Right cardiac atrium (tissue), 5 donors: ENCODE measurements at regions not wholly inside any gene's neighbourhood (a gene's known extent, or its start where the extent isn't known, plus 50 kb on each side); places are given as distances from the start of the nearest gene placed in this dataset.
"Not testable (repeated sequence)": the region's sequence is repeated elsewhere in the genome, so short reads cannot be mapped to it uniquely, and the experiment has no call there.

Experiments used
- ATAC-seq, 2 donors: fragments of 200-7000 bp; cut with Tn5 transposase; one replicate each; pipeline versions ENCODE4 v1.8.0 to v1.9.1; 2020; ENCODE audit warnings: moderate library complexity in 2 of 2, mild to moderate bottlenecking in 1 of 2
- DNase-seq, 3 donors: peaks; one replicate each; pipeline ENCODE4 v3.0.0-alpha.2; 2020
- H3K27ac ChIP-seq: one replicate; pipeline ENCODE4 v1.5.1; 2013; ENCODE audit warnings: mild to moderate bottlenecking, low read length, control low read depth, moderate library complexity
- H3K27me3 ChIP-seq: one replicate; pipeline ENCODE4 v1.6.1; 2013; ENCODE audit not compliant: control insufficient read depth, insufficient read depth
- H3K4me1 ChIP-seq: one replicate; pipeline ENCODE4 v1.6.1; 2013; ENCODE audit warnings: low read length; ENCODE audit not compliant: control insufficient read depth, insufficient read depth
- H3K4me3 ChIP-seq: one replicate; pipeline ENCODE4 v1.5.1; 2013; ENCODE audit warnings: low read length, control low read depth
- H3K9me3 ChIP-seq: one replicate; pipeline ENCODE4 v1.6.1; 2013; ENCODE audit warnings: low read length; ENCODE audit not compliant: control insufficient read depth
- WGBS: extraction: QIAGEN DNeasy Blood & Tissue Kit; methylation state at CpG from one replicate; pipeline ENCODE4 v1.1.7; 2013; 5-methylcytosine and 5-hydroxymethylcytosine counted together
- intact Hi-C, 4 donors: fragments of 100-400 bp; cut with DNase I; formaldehyde crosslinking; loops; one replicate each; pipeline versions ENCODE4 v1.11.0 to v1.14.0; 2022 to 2023
- donor health status: healthy with polysubstance abuse.
- donor health status: DM: no; HTN: yes; CAD: no.
- donor health status: DM: no; HTN: no; CAD: no.
- donor health status: DM: no; HTN: yes; CAD: no; lungs with severe emphysema.
- donor health status: DM: yes; HTN: yes; CAD: no.

DNA sequence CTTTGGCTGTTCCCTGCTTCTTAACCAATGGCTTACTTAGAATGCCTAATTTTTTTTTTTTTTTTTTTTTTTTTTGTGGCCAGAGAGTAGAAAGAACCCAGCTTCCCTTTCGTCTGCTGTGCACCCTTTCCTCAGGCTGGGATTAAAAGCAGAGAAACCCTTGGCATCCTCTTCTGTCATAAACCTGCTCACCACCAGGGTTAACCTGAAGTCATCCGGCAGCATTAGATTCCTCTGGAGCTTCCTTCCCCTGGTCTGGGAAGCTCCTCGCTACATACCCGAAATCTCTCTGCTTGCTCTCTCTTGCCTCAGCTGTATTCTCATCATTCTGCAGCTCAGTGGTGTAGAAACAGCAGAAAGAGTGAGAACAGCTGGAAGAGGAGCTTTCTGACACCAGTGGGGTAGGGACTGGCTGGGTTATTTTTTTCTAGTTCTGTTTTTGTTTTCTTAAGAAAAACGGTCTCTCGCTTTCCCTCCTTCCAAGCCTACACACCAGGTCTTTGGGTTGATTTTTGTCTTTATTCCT is 339.0 kb upstream of the MEIS1 start:
- intact Hi-C loops: no loop called here
- no peak overlapping the region for H3K4me3 ChIP-seq
- no peak for ATAC-seq

DNA sequence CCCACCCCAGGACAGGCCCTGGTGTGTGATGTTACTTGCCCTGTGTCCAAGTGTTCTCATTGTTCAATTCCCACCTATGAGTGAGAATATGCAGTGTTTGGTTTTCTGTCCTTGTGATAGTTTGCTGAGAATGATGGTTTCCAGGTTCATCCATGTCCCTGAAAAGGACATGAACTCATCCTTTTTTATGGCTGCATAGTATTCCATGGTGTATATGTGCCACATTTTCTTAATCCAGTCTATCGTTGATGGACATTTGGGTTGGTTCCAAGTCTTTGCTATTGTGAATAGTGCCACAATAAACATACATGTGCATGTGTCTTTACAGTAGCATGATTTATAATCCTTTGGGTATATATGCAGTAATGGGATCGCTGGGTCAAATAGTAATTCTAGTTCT is 340.2 kb upstream of the MEIS1 start:
- ATAC-seq, H3K27ac ChIP-seq, H3K4me1 ChIP-seq, intact Hi-C loops, H3K4me3 ChIP-seq, H3K27me3 ChIP-seq, H3K9me3 ChIP-seq, DNase-seq: not testable (repeated sequence)
- 89% methylated on average over 2 of the region's 2 CpGs for WGBS

More for the DNA sequence above, 339.0 kb upstream of the MEIS1 start:
- H3K4me1 ChIP-seq: no peaks in the 10 kb centered on the region
- WGBS: 53% methylated on average over 6 of the region's 6 CpGs
- no peak overlapping the region for H3K27ac ChIP-seq
- DNase-seq: no peak
- H3K27me3 ChIP-seq: no peaks in the 10 kb centered on the region
- no peaks in the 10 kb centered on the region for H3K9me3 ChIP-seq

DNA sequence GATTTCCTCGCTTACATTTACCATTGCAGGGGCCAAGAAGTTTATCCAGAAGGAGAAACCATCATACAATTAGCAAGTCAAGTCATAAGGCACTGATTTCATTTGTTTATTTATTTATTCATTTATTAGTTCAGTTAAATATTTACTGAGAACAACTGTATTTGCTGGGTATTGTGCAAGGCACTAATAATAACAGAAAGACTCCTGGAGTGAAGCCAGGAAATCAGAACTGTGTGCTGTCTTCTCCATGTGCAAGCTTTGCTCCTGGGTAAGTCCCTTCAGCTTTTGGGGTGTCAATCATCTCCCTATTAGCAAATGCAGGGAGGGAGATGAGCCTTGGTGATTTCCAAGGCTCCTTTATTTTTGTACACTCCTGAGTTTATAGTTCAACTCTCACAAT is 341.6 kb upstream of the MEIS1 start:
- DNase-seq (no peak), ATAC-seq (no peak)
- no peaks in the 10 kb centered on the region for H3K4me1 ChIP-seq
- intact Hi-C loops: no loop called here
- WGBS: 90% methylated on average over 1 of the region's 1 CpG
- H3K9me3 ChIP-seq: no peaks in the 10 kb centered on the region
- no peak overlapping the region for H3K27ac ChIP-seq
- no peak overlapping the region for H3K4me3 ChIP-seq
- no peaks in the 10 kb centered on the region for H3K27me3 ChIP-seq

DNA sequence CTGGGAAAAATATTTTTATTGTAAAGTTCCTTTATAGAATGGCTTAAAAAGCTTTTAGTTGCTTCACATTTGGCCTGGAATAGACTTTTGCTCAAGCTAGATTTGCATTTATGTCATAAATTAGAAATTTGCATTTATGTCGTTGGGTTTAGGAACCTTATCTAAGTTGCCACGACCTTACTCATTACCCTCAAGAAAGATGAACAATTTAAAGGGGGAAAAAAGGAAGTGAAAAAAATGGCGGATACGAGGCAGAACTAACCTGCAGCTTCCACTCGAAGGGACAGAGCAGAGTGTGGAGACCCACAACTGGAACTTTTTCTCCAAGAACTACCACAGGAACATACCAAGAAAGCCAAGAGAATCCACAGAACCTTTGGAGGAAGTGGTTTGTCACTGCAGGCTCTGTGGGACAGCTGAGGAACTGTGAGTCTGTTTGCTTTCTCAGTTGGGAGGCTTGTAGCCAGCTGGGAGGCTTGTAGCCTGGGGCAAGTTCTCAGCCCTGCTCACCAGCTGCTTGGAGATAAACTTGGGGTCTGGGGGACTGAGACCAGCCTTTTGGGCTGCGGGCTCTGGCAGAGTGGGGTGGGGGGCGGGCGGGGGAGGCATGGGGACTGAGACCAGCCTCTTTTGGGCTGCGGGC is 349.9 kb upstream of the MEIS1 start:
- intact Hi-C loops: no loop called here
- Histone ChIP-seq H3K4me1 (no peaks in the 10 kb centered on the region), H3K27me3 (no peaks in the 10 kb centered on the region), H3K9me3 (no peaks in the 10 kb centered on the region), H3K4me3 (no peak overlapping the region), H3K27ac (no peak overlapping the region)
- no peak for DNase-seq
- ATAC-seq: no peak
- WGBS: 82% methylated on average over 9 of the region's 9 CpGs

DNA sequence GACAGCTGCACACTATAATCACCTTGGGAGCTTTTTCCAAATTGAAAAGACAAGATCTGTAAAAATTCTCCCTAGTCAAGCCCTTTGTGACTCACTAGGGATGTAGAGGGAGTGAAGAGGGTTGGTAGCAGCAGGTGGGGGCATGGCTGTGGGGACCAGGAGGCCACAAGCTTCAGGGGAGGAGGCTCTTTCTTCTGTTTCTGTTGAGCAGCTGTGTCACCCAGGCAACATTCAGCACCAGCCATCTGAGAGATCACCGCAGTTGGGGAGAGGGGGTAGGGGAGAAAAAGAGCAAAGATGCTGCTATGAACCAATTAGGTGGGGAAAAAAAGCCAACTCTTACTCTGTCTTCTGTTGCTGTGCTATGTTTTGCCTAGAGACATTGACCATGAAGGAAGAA is 352.3 kb upstream of the MEIS1 start:
- ATAC-seq (no peak), DNase-seq (no peak)
- Histone ChIP-seq H3K4me3 (no peak overlapping the region), H3K4me1 (no peaks in the 10 kb centered on the region), H3K9me3 (no peaks in the 10 kb centered on the region), H3K27ac (no peak overlapping the region), H3K27me3 (no peaks in the 10 kb centered on the region)
- intact Hi-C loops: no loop called here
- WGBS: 90% methylated on average over 1 of the region's 1 CpG

DNA sequence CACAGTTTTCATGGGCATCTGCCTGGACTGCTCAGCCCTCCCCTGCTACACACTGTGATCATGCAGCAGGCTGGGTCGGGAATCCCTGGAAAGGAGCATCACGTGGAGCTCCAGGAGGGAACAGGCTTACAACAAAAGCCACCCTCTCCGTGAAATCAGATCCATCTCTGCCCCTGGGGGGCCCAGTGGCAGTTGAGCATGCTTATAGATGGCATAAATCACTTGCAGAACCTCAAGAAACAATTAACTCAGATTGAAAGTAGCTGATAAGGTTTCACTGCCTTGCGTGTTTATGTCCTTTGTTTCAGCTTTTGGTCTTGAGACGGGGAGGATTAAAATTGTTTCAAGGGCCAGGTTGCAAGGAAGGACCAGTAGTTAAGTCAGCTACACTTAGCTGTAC is 354.8 kb upstream of the MEIS1 start:
- no peaks in the 10 kb centered on the region for H3K27me3 ChIP-seq
- no peaks in the 10 kb centered on the region for H3K4me1 ChIP-seq
- H3K4me3 ChIP-seq: no peak overlapping the region
- H3K9me3 ChIP-seq: no peaks in the 10 kb centered on the region
- intact Hi-C loops: no loop called here
- WGBS: 49% methylated on average over 5 of the region's 5 CpGs
- H3K27ac ChIP-seq: no peak overlapping the region
- ATAC-seq (no peak), DNase-seq (no peak)

DNA sequence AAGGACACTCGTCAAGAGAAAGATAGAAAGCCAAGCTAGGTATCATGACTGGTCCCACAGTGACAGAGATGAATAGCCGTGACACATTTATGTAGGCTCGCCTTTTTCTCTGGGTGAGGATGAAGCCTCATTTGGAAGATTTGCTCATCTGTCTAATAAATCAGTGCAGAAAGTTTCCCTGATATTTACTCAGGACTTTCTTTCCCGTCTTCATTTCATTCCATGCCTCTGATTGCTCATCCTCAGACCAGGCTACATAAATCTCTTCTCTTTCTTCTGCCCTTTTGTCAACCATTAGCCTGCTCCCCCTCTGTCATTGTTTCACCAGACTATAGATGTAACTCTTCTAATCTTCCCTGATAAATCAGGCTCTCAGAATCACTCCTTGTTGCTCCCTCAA is 361.8 kb upstream of the MEIS1 start:
- ATAC-seq (no peak), DNase-seq (no peak)
- intact Hi-C loops: no loop called here
- Histone ChIP-seq H3K4me1 (no peaks in the 10 kb centered on the region), H3K4me3 (no peak overlapping the region), H3K9me3 (no peaks in the 10 kb centered on the region), H3K27ac (no peak overlapping the region), H3K27me3 (no peaks in the 10 kb centered on the region)
- 77% methylated on average over 4 of the region's 4 CpGs for WGBS

DNA sequence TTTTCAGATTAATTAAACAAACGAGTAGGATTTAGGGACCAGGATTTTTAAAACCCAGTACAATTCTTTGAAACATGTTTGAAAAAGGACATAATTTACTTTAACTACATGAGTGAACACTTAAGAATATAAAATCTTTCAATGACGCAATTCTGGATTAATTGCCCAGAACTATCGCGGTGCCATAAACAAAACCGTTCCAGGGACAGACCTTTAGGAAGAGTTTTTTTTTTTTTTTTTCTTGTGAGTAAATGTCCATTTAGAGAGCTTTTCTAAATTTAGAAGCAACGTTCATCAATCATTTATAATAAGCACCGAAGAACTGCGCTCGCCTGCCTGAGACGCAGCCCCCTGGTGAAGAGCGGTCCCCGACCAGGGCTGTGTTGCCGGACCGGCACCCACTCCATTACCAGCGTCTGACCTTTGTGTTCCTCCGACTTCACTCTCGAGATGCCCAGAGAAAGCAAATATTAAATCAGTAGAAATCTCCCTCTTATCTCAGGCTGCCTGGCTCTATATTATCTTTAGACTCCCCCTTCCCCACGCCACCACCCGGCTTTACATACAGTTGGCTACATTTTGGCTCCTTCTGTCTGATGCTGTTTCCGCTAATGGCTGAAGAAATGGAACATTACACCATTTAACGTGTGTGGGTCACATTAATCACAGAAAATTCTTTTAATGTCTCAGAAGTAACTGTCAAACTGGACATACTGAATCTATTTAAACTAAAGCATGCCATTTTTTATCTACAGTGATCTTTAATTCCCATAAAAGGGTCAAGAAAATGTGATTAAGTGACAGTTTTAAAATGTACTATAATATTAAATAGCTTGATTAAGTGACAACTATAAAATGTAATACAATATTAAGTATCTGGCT is 364.0 kb upstream of the MEIS1 start:
- WGBS: 61% methylated on average over 21 of the region's 21 CpGs
- Histone ChIP-seq H3K4me1 (no peaks in the 10 kb centered on the region), H3K27ac (no peak overlapping the region), H3K4me3 (no peak overlapping the region), H3K9me3 (no peaks in the 10 kb centered on the region), H3K27me3 (no peaks in the 10 kb centered on the region)
- no peak for DNase-seq
- no peak for ATAC-seq
- intact Hi-C loops: no loop called here

DNA sequence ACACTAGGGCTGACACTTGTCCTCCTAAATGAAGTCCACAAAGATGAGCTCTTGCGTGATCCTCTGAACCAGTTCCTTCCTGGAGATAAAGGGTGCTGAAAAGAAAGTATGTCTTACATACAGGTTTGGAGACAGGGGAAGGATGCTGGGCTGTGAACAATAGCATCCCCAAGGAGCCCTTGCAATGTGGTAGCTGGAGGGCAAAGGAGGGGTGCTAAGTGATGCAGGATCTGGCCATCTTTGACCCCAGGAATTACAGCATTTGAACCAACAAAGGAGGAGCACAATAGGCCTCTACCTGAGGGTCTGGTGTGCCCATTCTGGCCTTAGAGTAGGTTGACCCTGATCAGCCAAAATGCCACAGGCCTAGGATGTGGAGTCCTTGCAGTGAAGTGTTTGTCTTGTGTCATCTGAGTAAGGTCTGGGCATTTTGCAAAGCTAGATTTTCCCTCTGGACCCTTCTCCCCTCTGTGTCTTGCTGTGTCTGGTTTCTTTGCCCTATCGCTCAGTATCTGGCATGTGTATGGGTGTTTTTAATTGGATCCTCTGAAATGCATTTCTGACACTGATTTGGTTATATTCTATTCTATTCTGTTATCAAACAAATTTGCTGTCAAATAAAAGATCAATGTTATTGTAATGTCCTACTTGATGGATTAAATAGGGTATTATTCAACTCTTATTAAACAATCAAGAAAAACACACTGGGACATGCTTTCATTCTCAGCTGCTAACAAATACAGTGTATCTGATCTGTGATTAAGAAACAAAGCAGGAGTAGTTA is 364.8 kb upstream of the MEIS1 start:
- intact Hi-C loops: no loop called here
- Histone ChIP-seq H3K9me3 (no peaks in the 10 kb centered on the region), H3K4me3 (no peak overlapping the region), H3K4me1 (no peaks in the 10 kb centered on the region), H3K27me3 (no peaks in the 10 kb centered on the region), H3K27ac (no peak overlapping the region)
- DNase-seq: no peak
- 94% methylated on average over 2 of the region's 2 CpGs for WGBS
- ATAC-seq: no peak

DNA sequence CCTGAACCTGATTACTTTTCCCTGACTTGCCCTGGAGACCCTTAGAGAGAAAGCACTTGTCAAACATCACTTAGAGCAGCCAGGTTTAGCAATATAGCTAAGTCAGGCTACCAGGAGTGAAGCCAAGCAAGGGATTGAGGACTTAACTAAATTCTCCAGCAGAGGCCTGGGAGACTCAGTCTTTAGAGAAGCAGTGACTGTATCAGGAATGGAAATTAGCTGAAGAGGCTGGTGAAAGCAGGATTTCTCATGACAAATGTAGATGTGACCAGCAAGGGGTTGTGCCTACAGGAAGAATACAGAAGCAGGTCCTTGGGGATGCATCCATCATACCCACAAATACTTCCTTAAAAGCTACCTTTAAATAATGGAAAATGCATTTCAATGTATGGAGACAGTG is 368.9 kb upstream of the MEIS1 start:
- Histone ChIP-seq H3K4me1 (no peaks in the 10 kb centered on the region), H3K4me3 (no peak overlapping the region), H3K27me3 (no peaks in the 10 kb centered on the region), H3K9me3 (no peaks in the 10 kb centered on the region), H3K27ac (no peak overlapping the region)
- ATAC-seq: no peak
- intact Hi-C loops: no loop called here
- no peak for DNase-seq

DNA sequence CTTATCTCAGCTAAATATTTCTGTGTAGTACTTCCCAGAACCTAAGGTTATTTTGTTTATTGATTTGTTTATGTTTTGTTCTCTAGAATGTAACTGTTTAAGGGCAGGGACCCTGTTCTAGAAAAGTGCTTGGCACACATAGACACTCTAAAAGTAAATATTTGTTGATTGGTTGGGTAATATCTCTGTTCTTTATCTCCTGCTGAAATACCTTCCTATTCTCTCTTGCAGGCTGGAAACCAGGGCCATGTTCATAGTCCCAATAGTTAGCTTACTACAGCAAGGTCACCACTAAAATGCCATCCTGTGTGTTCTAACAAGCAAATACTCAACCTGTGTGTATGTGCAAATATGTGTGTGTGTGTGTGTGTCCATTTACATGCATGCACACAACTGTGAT is 375.6 kb upstream of the MEIS1 start:
- intact Hi-C loops: no loop called here
- ATAC-seq (no peak), DNase-seq (no peak)
- H3K4me3 ChIP-seq: no peak overlapping the region
- H3K4me1 ChIP-seq: no peaks in the 10 kb centered on the region
- no peaks in the 10 kb centered on the region for H3K9me3 ChIP-seq
- H3K27me3 ChIP-seq: no peaks in the 10 kb centered on the region
- no peak overlapping the region for H3K27ac ChIP-seq
